ENCODE measurements at regions not wholly inside any gene's neighbourhood (a gene's known extent, or its start where the extent isn't known, plus 50 kb on each side); places are given as distances from the start of the nearest gene placed in this dataset.

- TF ChIP-seq POLR2A (IDR thresholded peaks at IDR 0.05) (no peak), CTCF (IDR thresholded peaks at IDR 0.05) (no peak)
Measured at GRCh38 chr3:140848666-140849065, 93.0 kb upstream of the SLC25A36 start.

Data from uterus (tissue), 2 donors.